ENCODE measurements at regions not wholly inside any gene's neighbourhood (a gene's known extent, or its start where the extent isn't known, plus 50 kb on each side); places are given as distances from the start of the nearest gene placed in this dataset.

DNA sequence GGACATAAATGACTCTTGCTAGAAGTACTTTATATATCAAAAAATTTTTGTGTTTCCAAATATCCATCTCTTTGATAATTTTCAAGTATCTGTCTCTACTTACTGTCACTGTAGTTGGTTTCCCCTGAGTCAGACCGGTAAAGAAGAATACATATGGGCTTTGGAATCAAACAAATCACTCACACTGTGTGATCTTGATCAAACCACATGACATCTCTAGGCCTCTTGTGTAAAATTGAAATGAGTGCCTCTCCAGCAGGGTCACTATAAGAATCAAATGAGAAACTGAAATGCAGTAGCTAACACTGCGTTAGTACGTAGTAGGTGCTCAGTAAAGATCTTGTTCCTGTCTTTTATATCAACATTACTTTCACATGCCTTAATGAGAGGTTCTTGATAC is 314.6 kb upstream of the STT3B start:
- WGBS: 97% methylated on average over 3 of the region's 3 CpGs
- no peak overlapping the region for H2BK15ac ChIP-seq (ENCODE audit: low read depth, poor library complexity, severe bottlenecking)
- H3K4me2 ChIP-seq (ENCODE audit: low read length, poor library complexity, severe bottlenecking): no peak overlapping the region
- no peaks in the 10 kb centered on the region for H3K9me3 ChIP-seq (ENCODE audit: control insufficient read depth, low read length)
- no peak for DNase-seq
- H2AFZ ChIP-seq (ENCODE audit: low read depth, low read length): no peak overlapping the region
- no peaks in the 10 kb centered on the region for H3K27me3 ChIP-seq (ENCODE audit: control insufficient read depth in 1 of 2, insufficient read depth in 1 of 2, low read length in 2 of 2)
- no peaks in the 10 kb centered on the region for H3K36me3 ChIP-seq (ENCODE audit: control insufficient read depth in 1 of 2, insufficient read depth in 2 of 2, low read depth in 1 of 2, low read length in 2 of 2)
- H3K4me1 ChIP-seq (ENCODE audit: control insufficient read depth, insufficient read depth, low read depth, low read length): no peaks in the 10 kb centered on the region
- no peak overlapping the region for H2BK5ac ChIP-seq (ENCODE audit: low read depth, low read length, poor library complexity, severe bottlenecking)
- no peak overlapping the region for H2BK12ac ChIP-seq (ENCODE audit: low read length in 2 of 2)
- no peak overlapping the region for H4K8ac ChIP-seq (ENCODE audit: low read length)
- H2AK5ac ChIP-seq (ENCODE audit: low read length, severe bottlenecking): no peak overlapping the region
- no peak overlapping the region for H4K91ac ChIP-seq (ENCODE audit: low read length)
- no peak overlapping the region for H3K14ac ChIP-seq (ENCODE audit: low read length in 2 of 2)
- no peak overlapping the region for H3K27ac ChIP-seq (ENCODE audit: low read length, poor library complexity, severe bottlenecking)
- no peak overlapping the region for H3K23ac ChIP-seq (ENCODE audit: low read length in 2 of 2)
- H3K18ac ChIP-seq (ENCODE audit: low read depth in 1 of 2, low read length in 2 of 2): no peak overlapping the region
- H2BK120ac ChIP-seq (ENCODE audit: low read depth, low read length): no peak overlapping the region
- no peak overlapping the region for H3K4me3 ChIP-seq (ENCODE audit: insufficient read depth in 1 of 2, low read depth in 1 of 2, low read length in 2 of 2)
- H3K9ac ChIP-seq (ENCODE audit: low read length): no peak overlapping the region
- no peaks in the 10 kb centered on the region for H3K79me1 ChIP-seq (replicated peaks; ENCODE audit: low read length, poor library complexity, severe bottlenecking)
- no peak overlapping the region for H3K4ac ChIP-seq (ENCODE audit: low read depth in 1 of 2, low read length in 2 of 2)

DNA sequence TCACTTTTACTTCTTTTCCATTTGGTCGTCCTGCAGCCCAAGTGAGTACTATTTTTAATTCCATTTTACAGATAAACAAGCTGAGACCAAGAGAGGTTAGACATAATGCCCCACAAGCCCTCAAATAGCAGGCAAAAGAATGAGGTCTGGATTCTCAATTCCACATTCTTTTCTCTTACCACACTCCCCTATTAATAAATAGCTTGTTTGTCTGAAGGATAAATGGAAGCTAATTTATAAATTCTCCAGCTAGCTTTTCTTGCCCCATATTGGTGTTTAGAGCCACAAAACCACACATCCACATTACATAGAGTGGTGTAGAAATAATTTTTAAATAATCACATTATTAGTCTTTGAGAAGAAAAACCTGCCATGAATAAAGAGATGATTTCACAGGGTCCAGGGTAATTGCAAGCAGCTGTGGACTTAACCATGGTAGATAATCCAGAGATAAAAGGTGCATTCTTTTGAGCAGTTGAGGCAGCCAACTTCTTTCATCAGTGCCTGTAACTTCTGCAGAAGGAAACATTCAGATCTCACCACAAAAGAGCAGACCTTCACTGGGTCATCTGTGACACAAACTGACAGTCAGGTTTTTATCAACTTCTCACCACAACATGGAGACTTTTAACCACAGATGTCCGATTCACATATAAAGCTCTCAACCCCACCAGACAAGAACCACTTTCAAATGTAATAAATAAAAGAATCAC is 313.4 kb upstream of the STT3B start:
- Histone ChIP-seq H3K4me3 (ENCODE audit: insufficient read depth in 1 of 2, low read depth in 1 of 2, low read length in 2 of 2) (no peak overlapping the region), H3K18ac (ENCODE audit: low read depth in 1 of 2, low read length in 2 of 2) (no peak overlapping the region), H2BK5ac (ENCODE audit: low read depth, low read length, poor library complexity, severe bottlenecking) (no peak overlapping the region), H3K14ac (ENCODE audit: low read length in 2 of 2) (no peak overlapping the region), H3K27ac (ENCODE audit: low read length, poor library complexity, severe bottlenecking) (no peak overlapping the region), H3K4ac (ENCODE audit: low read depth in 1 of 2, low read length in 2 of 2) (no peak overlapping the region), H3K4me1 (ENCODE audit: control insufficient read depth, insufficient read depth, low read depth, low read length) (no peaks in the 10 kb centered on the region), H2BK12ac (ENCODE audit: low read length in 2 of 2) (no peak overlapping the region), H3K23ac (ENCODE audit: low read length in 2 of 2) (no peak overlapping the region), H2BK120ac (ENCODE audit: low read depth, low read length) (no peak overlapping the region), H3K9ac (ENCODE audit: low read length) (no peak overlapping the region), H3K36me3 (ENCODE audit: control insufficient read depth in 1 of 2, insufficient read depth in 2 of 2, low read depth in 1 of 2, low read length in 2 of 2) (no peaks in the 10 kb centered on the region), H3K4me2 (ENCODE audit: low read length, poor library complexity, severe bottlenecking) (no peak overlapping the region), H2AFZ (ENCODE audit: low read depth, low read length) (no peak overlapping the region), H3K9me3 (ENCODE audit: control insufficient read depth, low read length) (no peaks in the 10 kb centered on the region), H3K27me3 (ENCODE audit: control insufficient read depth in 1 of 2, insufficient read depth in 1 of 2, low read length in 2 of 2) (no peaks in the 10 kb centered on the region), H2AK5ac (ENCODE audit: low read length, severe bottlenecking) (no peak overlapping the region), H4K8ac (ENCODE audit: low read length) (no peak overlapping the region), H2BK15ac (ENCODE audit: low read depth, poor library complexity, severe bottlenecking) (no peak overlapping the region), H4K91ac (ENCODE audit: low read length) (no peak overlapping the region), H3K79me1 (replicated peaks; ENCODE audit: low read length, poor library complexity, severe bottlenecking) (no peaks in the 10 kb centered on the region)
- WGBS: 73% methylated on average over 2 of the region's 2 CpGs
- DNase-seq: peak; percentile 41

- Histone ChIP-seq H3K79me1 (replicated peaks; ENCODE audit: low read length, poor library complexity, severe bottlenecking) (no peaks in the 10 kb centered on the region), H3K9me3 (ENCODE audit: control insufficient read depth, low read length) (no peaks in the 10 kb centered on the region), H4K8ac (ENCODE audit: low read length) (no peak overlapping the region), H3K4me1 (ENCODE audit: control insufficient read depth, insufficient read depth, low read depth, low read length) (no peaks in the 10 kb centered on the region), H2BK15ac (ENCODE audit: low read depth, poor library complexity, severe bottlenecking) (no peak overlapping the region), H4K91ac (ENCODE audit: low read length) (no peak overlapping the region), H3K4me2 (ENCODE audit: low read length, poor library complexity, severe bottlenecking) (no peak overlapping the region), H3K4ac (ENCODE audit: low read depth in 1 of 2, low read length in 2 of 2) (no peak overlapping the region), H3K36me3 (ENCODE audit: control insufficient read depth in 1 of 2, insufficient read depth in 2 of 2, low read depth in 1 of 2, low read length in 2 of 2) (no peaks in the 10 kb centered on the region), H3K27me3 (ENCODE audit: control insufficient read depth in 1 of 2, insufficient read depth in 1 of 2, low read length in 2 of 2) (no peaks in the 10 kb centered on the region), H2AK5ac (ENCODE audit: low read length, severe bottlenecking) (no peak overlapping the region), H2BK120ac (ENCODE audit: low read depth, low read length) (no peak overlapping the region), H3K27ac (ENCODE audit: low read length, poor library complexity, severe bottlenecking) (no peak overlapping the region), H3K9ac (ENCODE audit: low read length) (no peak overlapping the region), H2BK12ac (ENCODE audit: low read length in 2 of 2) (no peak overlapping the region), H3K23ac (ENCODE audit: low read length in 2 of 2) (no peak overlapping the region), H2BK5ac (ENCODE audit: low read depth, low read length, poor library complexity, severe bottlenecking) (no peak overlapping the region), H3K14ac (ENCODE audit: low read length in 2 of 2) (no peak overlapping the region), H2AFZ (ENCODE audit: low read depth, low read length) (no peak overlapping the region), H3K4me3 (ENCODE audit: insufficient read depth in 1 of 2, low read depth in 1 of 2, low read length in 2 of 2) (no peak overlapping the region), H3K18ac (ENCODE audit: low read depth in 1 of 2, low read length in 2 of 2) (no peak overlapping the region)
- DNase-seq: no peak
- WGBS: 93% methylated on average over 3 of the region's 4 CpGs
These were observed 312.3 kb upstream of the STT3B start for GRCh38 chr3:31220431-31220830.

- Histone ChIP-seq H2BK12ac (ENCODE audit: low read length in 2 of 2) (no peak overlapping the region), H3K4me2 (ENCODE audit: low read length, poor library complexity, severe bottlenecking) (no peak overlapping the region), H2BK5ac (ENCODE audit: low read depth, low read length, poor library complexity, severe bottlenecking) (no peak overlapping the region), H3K4me3 (ENCODE audit: insufficient read depth in 1 of 2, low read depth in 1 of 2, low read length in 2 of 2) (no peak overlapping the region), H2BK15ac (ENCODE audit: low read depth, poor library complexity, severe bottlenecking) (no peak overlapping the region), H3K4me1 (ENCODE audit: control insufficient read depth, insufficient read depth, low read depth, low read length) (no peaks in the 10 kb centered on the region), H3K23ac (ENCODE audit: low read length in 2 of 2) (no peak overlapping the region), H3K18ac (ENCODE audit: low read depth in 1 of 2, low read length in 2 of 2) (no peak overlapping the region), H3K36me3 (ENCODE audit: control insufficient read depth in 1 of 2, insufficient read depth in 2 of 2, low read depth in 1 of 2, low read length in 2 of 2) (no peaks in the 10 kb centered on the region), H4K8ac (ENCODE audit: low read length) (no peak overlapping the region), H3K9ac (ENCODE audit: low read length) (no peak overlapping the region), H3K9me3 (ENCODE audit: control insufficient read depth, low read length) (no peaks in the 10 kb centered on the region), H2AFZ (ENCODE audit: low read depth, low read length) (no peak overlapping the region), H4K91ac (ENCODE audit: low read length) (no peak overlapping the region), H3K27ac (ENCODE audit: low read length, poor library complexity, severe bottlenecking) (no peak overlapping the region), H3K27me3 (ENCODE audit: control insufficient read depth in 1 of 2, insufficient read depth in 1 of 2, low read length in 2 of 2) (no peaks in the 10 kb centered on the region), H3K79me1 (replicated peaks; ENCODE audit: low read length, poor library complexity, severe bottlenecking) (no peaks in the 10 kb centered on the region), H2AK5ac (ENCODE audit: low read length, severe bottlenecking) (no peak overlapping the region), H3K14ac (ENCODE audit: low read length in 2 of 2) (no peak overlapping the region), H3K4ac (ENCODE audit: low read depth in 1 of 2, low read length in 2 of 2) (no peak overlapping the region), H2BK120ac (ENCODE audit: low read depth, low read length) (no peak overlapping the region)
- 96% methylated on average over 4 of the region's 4 CpGs for WGBS
- DNase-seq: no peak
These were observed 309.4 kb upstream of the STT3B start for GRCh38 chr3:31223278-31223677.
